ENCODE measurements at regions not wholly inside any gene's neighbourhood (a gene's known extent, or its start where the extent isn't known, plus 50 kb on each side); places are given as distances from the start of the nearest gene placed in this dataset.

GRCh38 chr4:60042941-60043340 is 1157.2 kb upstream of the ADGRL3 start (continued):
- TF ChIP-seq CREB1 (CRISPR knock-in tag; IDR thresholded peaks at IDR 0.05; ENCODE audit: low read depth) (no peak), EZH2 (IDR thresholded peaks at IDR 0.05; ENCODE audit: low read depth, unreplicated experiment) (no peak), JUNB (IDR thresholded peaks at IDR 0.05; ENCODE audit: unreplicated experiment) (no peak), ZNF114 (CRISPR knock-in tag; IDR thresholded peaks at IDR 0.05) (no peak), ETS1 (IDR thresholded peaks at IDR 0.05) (no peak), POLR2AphosphoS5 (IDR thresholded peaks at IDR 0.05; ENCODE audit: low read depth) (no peak)

- Mint-ChIP-seq H3K4me1 (peaks cover 4% of the 10 kb centered on the region; the same call in 2 of the 3 replicates), H3K4me3 (no peak overlapping the region), H3K27ac (no peak overlapping the region), H3K9me3 (peaks cover 3% of the 10 kb centered on the region; the same call in 2 of the 3 replicates), H3K36me3 (ENCODE audit: low read depth) (0 out of 3 replicates have a peak, but pooled peaks cover 3% of the 10 kb centered on the region), H3K27me3 (ENCODE audit: insufficient read depth, low read depth, poor library complexity) (no peaks in the 10 kb centered on the region)
- Histone ChIP-seq H3K4me2 (no peak overlapping the region), H3K9me2 (ENCODE audit: insufficient read depth) (no peaks in the 10 kb centered on the region; the same call in none of the 2 replicates), H3K4me3 (no peak overlapping the region), H3K36me3 (ENCODE audit: insufficient read depth) (no peaks in the 10 kb centered on the region), H3F3A (replicated peaks; ENCODE audit: low read depth) (no peaks in the 10 kb centered on the region), H3K4me1 (ENCODE audit: insufficient read depth) (no peaks in the 10 kb centered on the region), H3K27me3 (ENCODE audit: insufficient read depth) (no peaks in the 10 kb centered on the region), H3K27ac (ENCODE audit: low read depth) (no peak overlapping the region), H3K79me2 (replicated peaks; ENCODE audit: insufficient read depth) (no peaks in the 10 kb centered on the region), H4K20me1 (replicated peaks; ENCODE audit: insufficient read depth) (no peaks in the 10 kb centered on the region), H2AFZ (no peak overlapping the region)
- no peak for DNase-seq (ENCODE audit: low spot score)
- no peak for ATAC-seq
- TF ChIP-seq CTCF (conservative IDR thresholded peaks at IDR 0.05; ENCODE audit: low read depth in 2 of 2), result no peak
- TF ChIP-seq POLR2AphosphoS5 (IDR thresholded peaks at IDR 0.05; ENCODE audit: low read depth), result no peak
- TF ChIP-seq EZH2phosphoT487 (IDR thresholded peaks at IDR 0.05; ENCODE audit: unreplicated experiment), result no peak
- no peak for TF ChIP-seq JUNB (IDR thresholded peaks at IDR 0.05; ENCODE audit: unreplicated experiment)
- no peak for TF ChIP-seq CREB1 (CRISPR knock-in tag; IDR thresholded peaks at IDR 0.05; ENCODE audit: low read depth)
- no peak for TF ChIP-seq NANOG (IDR thresholded peaks at IDR 0.05; ENCODE audit: borderline replicate concordance)
- no peak for TF ChIP-seq ETS1 (IDR thresholded peaks at IDR 0.05)
- no peak for TF ChIP-seq ZNF114 (CRISPR knock-in tag; IDR thresholded peaks at IDR 0.05)
- TF ChIP-seq, protein P1, sequence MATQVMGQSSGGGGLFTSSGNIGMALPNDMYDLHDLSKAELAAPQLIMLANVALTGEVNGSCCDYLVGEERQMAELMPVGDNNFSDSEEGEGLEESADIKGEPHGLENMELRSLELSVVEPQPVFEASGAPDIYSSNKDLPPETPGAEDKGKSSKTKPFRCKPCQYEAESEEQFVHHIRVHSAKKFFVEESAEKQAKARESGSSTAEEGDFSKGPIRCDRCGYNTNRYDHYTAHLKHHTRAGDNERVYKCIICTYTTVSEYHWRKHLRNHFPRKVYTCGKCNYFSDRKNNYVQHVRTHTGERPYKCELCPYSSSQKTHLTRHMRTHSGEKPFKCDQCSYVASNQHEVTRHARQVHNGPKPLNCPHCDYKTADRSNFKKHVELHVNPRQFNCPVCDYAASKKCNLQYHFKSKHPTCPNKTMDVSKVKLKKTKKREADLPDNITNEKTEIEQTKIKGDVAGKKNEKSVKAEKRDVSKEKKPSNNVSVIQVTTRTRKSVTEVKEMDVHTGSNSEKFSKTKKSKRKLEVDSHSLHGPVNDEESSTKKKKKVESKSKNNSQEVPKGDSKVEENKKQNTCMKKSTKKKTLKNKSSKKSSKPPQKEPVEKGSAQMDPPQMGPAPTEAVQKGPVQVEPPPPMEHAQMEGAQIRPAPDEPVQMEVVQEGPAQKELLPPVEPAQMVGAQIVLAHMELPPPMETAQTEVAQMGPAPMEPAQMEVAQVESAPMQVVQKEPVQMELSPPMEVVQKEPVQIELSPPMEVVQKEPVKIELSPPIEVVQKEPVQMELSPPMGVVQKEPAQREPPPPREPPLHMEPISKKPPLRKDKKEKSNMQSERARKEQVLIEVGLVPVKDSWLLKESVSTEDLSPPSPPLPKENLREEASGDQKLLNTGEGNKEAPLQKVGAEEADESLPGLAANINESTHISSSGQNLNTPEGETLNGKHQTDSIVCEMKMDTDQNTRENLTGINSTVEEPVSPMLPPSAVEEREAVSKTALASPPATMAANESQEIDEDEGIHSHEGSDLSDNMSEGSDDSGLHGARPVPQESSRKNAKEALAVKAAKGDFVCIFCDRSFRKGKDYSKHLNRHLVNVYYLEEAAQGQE (IDR thresholded peaks at IDR 0.05; ENCODE audit: unreplicated experiment), result no peak
- TF ChIP-seq STAT1 (IDR thresholded peaks at IDR 0.05; ENCODE audit: unreplicated experiment), result no peak
- no peak for TF ChIP-seq ZNF331 (CRISPR knock-in tag; IDR thresholded peaks at IDR 0.05; ENCODE audit: low read depth)
These were observed 1121.1 kb upstream of the ADGRL3 start for GRCh38 chr4:60078984-60079383.
